ENCODE measurements at regions not wholly inside any gene's neighbourhood (a gene's known extent, or its start where the extent isn't known, plus 50 kb on each side); places are given as distances from the start of the nearest gene placed in this dataset.

DNA sequence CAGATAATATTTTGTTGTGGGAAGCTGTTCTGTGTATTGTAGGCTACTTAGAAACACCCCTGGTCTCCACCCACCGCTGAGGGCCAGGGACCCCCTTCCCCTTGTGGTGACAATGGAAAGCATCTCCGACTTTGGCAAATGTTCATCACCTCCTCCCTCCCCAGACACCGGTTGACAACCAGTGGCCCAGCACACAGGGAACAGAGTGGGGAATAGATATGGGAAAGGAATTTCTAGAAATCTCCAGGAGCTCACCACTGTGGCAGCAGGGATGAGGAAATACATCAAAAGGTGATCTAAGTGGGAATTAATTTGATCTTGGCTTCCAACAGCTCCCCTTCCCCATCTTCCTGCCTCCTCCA lies 257.3 kb upstream of the FOXQ1 start:
- DNase-seq: no peak

DNA sequence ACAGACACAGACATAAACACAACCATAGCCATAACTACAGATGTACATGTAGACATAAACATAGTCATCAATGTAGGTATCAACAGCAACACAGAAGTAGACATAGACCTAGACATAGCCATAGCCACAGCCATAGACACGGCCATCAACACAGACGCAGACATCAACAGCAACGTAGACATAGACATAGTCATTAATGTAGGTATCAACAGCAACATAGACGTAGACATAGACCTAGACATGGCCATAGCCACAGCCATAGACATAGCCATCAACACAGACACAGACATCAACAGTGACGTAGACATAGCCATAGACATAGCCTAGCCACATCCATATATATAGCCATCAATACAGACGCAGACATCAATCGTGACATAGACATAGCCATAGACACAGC lies 258.3 kb upstream of the FOXQ1 start:
- no peak for DNase-seq

DNA sequence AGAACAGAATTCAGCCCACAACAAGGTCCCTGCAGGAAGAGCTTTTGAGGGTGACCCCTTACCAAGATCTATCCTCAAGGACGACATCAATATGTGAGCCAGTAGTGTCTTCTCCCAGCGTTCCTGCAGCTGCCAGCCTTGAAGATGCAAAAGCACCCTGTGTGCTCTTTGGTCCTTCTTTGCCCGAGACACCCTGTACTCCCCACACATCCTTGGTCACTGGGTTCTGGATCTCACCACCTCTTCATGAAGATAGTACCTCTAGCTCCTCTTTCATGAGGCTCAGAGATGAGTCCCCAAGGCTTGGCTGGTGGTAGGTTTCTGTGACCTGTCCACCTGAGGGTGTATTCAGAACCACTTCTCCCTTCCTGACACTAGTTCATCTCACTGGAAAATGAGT lies 259.6 kb upstream of the FOXQ1 start:
- no peak for DNase-seq

DNA sequence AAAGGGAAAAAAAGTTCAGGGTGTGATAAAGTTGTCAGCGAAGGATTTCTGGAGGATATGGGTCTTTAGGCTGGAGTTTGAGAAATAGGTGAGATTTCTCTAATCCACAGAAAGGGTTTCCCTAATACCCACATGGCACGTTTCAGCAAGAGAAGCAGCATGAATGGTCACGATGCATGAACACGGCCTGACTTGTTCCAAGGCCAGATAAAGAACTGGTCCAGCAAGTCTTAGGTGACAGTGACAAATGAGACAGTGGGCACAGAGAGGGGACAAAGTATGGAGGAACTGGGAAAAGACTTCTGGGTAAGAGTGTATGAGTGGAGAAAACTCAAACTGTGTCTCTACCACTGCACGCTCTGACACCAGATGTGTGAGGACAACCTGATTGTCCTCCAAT lies 262.0 kb upstream of the FOXQ1 start:
- DNase-seq: no peak

DNA sequence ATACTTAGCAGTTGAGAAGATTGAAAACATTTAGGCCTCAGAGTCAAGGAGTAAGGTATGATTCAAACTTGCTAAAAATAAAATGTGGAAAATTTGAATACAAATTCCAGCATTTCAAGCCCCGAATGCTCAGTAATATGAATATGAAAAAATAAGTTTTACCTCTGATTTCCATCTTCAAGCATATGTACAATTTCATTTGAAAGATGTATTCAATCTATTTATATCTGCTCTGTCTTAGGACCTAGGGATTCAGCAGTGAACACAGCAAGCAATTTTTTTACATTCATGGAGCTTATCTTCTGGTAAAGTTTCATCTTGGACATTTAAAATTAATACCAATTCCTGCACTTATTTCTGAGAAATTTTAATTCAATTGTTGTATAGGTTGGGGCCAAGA lies 262.7 kb upstream of the FOXQ1 start:
- no peak for DNase-seq

DNA sequence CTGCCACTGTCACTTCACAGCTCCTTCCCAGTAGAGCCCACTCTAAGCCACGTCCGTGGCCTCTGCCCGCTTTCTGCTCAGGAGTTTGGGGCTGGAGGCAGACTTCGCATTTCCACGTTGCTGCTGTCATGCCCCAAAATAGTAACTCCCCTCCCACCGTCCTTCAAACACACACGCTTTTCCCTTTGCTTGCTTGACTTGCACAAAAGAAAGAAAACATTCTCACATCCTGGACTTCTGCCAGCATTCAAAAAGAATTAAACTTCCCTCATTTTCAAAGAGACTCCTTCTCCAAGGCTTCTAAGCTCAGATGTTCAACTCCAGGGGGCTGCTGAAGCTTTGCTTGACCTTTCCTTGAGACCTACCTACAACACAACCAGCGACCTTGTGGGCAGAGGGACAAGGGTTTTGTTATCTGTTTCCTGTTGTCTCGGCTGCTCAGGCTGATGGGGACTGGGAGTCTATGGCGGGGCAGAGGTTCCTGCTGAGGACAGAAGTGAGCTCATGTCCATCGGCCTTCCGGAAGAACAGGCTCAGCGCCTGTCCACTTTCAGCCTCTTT lies 263.8 kb upstream of the FOXQ1 start:
- no peak for DNase-seq

DNA sequence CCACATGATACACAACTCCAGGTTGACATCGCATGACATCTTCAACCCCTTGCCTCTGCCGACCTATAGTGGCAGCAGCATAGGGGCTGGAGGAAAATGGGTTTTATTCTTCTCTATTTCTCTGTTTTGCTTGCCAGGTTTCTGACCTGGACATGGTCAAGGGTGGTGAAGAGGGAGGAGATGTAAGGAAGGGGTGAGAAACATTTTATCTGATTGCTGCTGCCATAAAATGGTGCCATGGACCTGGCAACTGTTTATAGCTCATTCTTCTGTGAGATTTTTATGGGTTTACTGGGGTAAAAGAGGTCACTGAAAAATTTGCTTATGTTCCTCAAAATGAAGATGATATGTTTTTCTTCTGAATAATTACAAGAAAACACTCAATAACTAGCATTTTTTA lies 266.7 kb upstream of the FOXQ1 start:
- no peak for DNase-seq

DNA sequence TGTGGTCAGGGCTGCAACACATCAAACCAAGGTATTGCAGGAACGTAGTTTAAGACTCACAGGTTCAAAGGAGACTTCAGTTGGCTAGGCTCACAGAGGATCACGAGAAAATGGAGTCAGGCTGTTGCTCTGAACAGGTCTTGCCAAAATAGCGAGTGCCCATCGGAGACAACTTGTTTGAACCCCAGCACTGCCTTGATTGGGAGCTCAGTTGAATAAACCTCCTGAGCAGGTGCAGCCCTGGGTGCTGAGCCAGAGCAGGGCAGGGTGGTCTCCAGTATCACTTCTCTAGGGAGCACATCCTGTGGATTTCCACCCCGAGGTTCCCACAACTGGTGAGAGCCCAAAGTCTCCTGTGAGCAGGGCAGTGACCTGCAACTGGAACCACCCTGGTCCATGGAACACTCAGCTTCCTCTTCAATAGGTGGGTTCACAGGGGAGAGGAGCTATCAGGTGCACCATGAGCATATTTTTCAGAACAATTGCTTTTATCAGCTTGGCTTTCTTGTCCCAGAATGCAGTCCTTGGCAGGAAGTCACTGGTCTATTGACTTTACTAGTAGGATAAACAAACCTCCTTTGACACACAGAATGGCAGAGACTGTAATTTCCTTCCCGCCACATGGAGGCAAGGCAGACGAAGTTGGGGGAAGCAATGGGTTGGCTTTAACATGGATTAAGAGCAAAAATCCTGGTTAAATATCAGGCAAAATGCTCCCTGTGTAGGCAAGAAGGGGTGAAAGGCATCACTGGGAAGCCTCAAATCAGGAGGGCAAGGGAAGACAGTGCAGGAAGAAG lies 267.7 kb upstream of the FOXQ1 start:
- DNase-seq: no peak

DNA sequence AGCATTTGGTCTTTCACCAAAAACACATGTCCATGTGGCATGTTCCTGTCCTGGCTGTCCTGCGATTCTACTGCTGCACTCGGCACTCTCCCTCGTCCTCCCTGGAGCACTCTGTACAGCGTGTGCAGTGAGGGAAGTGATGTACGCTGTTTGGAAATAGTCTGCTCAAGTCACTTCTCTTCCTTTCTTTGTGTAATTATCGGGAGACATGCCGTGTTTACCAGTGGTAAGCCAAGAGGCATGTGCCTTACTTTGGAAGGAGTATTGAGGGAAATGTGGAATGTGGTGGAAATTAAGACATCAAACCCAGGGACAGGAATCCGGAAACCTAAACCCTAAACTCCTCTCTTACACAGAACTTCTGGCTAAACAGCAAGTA lies 268.5 kb upstream of the FOXQ1 start:
- no peak for DNase-seq

DNA sequence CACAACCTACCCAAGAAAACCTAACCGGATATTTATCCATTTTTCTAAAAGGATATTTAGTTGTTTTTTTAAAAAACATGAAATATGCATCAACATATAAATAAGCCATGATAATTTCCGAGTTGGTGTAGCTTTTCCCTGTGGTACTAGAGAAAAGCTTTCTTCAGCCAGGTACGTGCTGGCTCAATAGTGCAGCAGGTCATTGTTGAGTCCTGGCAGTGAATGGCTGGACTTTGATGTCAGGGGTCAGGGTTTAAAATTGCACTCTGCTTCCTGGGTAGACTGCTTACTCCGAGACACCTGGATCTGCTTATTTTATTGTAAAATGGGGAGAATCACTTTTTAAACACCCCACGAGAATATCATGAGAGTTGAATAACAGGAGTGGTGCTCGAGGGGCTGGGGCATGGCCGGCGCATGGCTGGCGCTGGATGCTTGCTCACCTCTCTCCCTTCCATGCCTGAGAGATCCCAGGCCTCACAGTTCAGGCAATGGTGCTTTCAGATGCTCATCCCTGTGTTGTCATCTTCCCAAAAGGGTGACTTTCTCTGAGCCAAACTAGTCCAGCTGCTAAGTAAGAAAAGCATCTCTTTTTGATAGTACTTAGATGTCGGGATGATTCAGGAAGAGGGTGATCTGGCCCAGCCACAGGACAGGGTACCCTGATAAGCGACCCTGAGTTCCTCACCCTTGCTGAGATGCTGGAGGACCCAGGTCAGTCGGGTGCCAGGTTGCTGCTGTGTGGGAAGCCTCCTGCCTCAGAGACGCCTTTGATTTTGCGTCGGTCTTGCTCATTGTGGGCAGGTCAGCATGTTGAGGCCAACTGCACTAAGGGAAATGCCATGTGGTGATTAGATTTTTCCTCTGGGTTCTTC lies 269.1 kb upstream of the FOXQ1 start:
- no peak for DNase-seq

DNA sequence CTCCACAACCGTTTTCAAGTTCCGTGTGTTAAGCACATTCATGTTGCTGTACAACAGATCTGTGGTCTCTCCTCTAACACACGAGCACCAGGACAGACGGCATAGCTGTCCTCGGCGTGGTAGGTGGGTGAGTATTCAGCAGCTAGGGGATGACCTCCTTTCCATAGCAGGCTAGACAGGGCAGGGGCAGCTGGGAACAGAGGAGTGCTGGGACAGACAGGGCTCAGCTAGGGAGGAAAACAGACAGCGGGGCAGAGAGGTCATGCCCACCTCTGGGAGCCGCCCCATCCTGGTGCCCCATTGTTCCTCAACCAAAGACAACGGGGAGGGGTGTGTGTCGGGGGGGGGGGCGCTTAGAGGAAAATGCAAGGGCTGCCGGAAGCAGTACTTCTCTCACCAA lies 271.5 kb upstream of the FOXQ1 start:
- DNase-seq: no peak

DNA sequence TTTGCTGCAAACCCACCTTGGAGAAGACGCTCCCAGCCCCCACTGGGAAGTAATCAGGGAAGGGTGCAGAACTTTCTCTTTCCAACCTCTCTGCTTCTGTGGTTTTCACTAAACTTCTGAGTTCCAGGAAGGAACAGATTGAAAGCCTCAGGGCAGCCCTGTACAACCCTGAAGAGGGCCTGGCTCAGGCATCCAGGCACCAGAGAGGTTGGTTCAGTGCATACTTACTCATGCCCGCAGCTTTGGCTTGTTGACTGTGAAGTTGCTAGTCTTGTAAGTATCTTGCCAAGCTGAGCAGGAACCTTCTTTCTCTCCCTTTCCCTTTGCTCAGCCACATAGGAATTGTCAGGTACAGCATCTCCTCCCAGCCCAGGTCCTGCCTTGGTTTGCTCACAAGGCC lies 272.2 kb upstream of the FOXQ1 start:
- DNase-seq: no peak

DNA sequence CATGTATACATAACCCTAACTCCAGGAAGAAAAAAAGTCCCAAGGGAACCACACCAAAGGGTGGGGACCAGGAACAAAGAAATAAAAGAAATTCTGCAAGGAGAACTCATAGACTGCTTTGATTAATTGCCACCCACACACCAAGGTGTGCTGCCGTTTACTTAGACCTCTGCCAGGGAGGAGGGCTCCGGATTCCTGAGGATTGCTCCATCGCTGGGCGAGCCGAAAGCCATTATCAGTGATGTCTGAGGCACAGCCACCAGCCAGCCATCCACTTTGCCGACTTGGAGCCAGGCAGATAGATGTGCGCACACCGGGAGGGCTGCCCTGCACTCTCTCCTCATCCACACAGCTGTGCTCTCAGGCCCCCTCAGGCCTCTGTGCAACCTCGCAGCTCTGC lies 272.7 kb upstream of the FOXQ1 start:
- DNase-seq: no peak

DNA sequence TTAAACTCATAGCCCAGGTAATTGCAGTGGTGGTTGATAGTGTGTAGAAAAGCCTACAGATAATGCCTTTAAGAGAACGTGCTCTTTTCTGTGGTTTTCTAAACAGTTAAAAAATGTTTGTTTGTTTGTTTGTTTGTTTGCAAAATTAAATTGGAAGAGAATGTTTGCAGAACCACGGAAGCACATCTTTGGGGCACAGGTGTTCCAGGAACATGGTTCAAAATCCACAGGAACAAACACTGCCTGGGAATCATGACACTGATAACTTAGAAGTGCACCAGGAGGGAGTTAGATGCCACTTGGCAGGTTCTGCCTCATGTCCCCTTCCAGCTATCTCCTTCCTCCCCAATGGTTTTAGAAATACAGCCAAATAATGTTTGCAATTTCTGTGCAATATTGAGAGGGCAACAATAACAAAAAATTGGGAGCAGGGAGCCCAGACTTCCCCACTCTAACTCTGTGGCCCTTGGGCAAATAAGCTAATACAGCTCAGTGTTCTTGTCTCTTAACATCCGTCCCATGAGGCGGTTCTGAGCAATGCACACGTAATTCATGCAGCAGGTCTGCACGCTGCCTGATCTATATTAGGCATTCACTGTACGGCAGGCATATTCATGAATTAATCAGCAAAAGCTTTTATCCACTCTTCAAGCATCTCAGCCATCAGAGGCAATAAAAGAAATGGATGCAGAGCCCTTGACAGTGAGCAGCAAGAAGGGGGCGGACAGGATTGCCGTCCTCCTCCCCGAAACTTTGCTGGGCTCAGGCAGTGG lies 274.3 kb upstream of the FOXQ1 start:
- DNase-seq: no peak

DNA sequence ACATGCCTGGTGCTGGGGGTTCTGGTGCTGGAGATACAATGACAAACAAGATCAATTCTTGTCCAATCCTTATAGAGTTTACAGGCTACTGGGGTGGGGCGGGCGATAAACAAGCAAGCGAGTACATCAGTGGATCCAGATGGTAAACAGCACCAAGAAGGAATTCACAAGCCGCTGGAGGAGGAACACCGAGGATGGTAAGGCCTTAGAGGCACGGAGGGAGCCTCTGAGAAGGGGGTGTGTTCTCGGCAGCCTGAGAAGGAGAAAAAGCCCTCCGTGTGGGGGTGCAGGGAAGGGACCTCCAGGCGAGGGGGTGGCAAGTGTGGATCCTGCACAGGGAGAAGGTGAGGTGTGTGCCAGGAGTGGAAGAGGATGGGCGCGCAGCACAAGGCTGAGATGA lies 276.5 kb upstream of the FOXQ1 start:
- DNase-seq: no peak

DNA sequence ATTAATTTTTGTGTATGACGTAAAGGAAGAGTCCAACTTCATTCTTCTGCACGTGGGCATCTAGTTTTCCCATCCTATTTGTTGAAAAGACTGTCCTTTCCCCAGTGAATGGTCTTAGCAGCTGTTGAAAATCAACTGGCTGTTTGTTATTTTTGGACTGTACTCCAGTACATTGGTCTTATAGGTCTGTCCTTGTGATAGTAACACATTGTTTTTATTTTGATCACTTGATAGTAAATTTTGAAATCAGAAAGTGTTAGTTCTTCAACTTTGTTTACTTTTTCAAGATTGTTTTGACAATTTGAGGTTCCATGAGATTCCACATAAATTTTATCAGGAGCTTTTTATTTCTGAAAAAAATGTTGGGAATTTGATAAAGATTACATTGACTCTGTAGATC lies 280.2 kb upstream of the FOXQ1 start:
- no peak for DNase-seq

DNA sequence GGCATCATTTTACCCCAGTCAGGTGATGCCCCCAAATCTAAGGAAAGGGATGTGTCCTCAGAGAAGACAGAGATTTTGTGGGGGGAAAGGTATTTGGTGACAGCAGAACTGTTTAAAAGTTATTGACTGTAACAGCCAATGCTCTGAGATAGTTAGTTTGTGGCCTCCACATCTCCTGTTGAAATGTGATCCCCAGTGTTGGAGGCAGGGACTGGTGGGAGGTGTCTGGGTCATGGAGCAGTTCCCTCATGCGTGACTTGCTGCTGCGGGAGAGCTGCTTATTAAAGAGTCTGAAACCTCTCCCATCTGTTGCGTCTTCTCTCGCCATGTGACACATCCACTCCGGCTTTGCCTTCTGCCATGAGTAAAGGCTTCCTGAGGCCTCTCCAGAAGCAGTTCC lies 282.8 kb upstream of the FOXQ1 start:
- no peak for DNase-seq

DNA sequence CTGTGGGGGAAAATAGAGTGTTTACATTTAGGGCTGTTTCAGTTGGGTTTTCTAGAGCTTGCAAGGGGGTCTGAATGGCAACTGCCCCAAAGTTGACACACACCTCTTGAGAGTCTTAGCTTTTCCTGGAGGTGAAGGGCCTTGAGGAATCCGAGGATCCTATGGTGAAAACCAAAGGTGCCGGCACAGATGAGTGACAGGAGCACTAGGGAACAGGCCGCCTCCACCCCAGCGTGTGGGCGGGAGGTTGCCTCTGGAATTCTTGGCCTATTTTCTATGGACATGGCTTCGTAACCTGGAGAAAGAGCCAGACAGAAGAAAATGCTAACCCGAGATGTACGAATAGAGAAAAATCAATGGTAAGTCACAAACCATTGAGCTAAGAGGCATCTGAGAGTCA lies 283.2 kb upstream of the FOXQ1 start:
- no peak for DNase-seq

DNA sequence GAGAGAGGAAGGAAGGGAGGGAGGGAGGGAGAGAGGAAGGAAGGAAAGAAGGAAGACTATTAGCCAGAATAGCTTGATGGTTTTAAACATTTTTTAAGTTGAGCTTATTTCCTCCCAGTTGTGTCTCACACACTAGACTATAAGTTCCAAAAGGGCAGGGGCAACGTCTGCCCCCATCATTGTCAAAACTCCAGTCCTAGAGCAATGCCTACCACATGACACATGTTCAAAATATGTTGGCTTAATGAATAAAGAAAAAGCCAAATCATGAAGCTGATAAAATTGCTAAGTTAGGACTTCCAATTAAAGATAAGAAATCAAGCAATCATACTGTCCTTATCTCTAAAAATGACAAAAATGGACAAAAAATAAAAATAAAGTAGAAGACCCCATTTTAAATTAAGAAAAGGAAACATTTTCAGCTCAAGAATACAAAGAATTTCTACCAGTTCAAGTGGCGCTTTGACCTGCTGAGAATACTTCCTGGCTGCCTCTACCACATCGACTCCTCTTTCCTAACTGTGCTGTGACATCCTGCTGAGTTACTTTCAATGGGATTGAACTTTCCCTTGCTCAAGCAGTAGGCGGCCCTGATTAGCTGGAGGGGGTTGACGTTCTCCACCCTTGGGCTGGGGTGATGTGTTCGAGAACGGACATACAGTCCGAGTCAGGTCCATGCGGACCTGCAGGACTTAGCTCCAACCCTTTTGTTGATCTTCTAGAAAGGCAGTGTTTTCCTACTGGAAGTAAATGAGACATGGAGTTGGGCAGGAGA lies 283.9 kb upstream of the FOXQ1 start:
- no peak for DNase-seq

DNA sequence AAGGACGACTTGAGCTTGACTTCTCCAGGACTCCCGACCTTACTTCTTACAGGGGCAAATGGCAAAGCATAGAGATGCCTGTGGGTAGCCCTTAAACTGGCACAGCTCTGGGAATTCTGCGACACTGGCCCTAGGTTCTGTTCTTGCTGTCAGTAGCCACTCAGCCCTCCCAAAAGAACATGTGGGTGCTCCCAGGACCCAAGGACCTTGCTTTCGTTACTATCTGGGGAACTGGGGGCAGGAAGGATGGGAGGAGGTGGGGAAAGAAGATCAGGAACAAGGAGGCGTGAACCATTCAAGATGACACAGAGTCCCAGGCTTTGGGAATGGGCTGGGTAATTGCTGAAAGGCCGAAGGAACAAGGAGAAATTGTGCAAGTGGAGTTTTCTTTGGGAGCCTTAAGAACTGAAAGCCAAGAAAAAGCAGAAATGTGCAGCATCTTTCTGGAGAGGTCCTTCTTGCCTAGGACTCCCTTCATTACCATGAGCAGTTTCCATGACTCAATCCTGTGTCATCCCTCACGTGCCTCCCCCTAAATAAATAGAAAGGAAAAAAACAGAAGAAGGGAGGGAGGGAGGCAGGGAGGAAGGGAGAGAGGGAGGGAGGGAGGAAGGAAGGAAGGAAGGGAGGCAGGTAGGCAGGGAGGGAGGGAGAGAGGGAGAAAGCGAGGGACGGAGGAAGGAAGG lies 284.6 kb upstream of the FOXQ1 start:
- no peak for DNase-seq

DNA sequence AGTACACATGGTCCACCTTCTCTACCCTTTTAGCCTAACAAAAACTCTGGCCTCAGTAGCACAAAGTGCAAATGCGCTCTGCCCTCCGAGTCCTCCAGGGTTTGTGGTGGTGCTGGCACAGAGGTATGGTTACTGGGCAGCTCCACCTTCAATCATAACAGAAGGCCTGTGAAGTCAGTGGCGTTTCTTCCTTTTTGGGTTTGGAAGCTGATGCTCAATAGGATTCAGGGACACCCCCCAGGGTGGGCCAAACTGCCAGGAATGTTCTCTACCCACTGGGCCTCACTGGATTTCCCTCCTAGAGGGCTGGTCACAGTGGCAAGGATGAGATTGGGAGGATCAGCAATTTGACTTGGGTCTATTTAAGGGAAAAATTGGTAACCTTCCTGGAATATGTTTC lies 286.1 kb upstream of the FOXQ1 start:
- no peak for DNase-seq

DNA sequence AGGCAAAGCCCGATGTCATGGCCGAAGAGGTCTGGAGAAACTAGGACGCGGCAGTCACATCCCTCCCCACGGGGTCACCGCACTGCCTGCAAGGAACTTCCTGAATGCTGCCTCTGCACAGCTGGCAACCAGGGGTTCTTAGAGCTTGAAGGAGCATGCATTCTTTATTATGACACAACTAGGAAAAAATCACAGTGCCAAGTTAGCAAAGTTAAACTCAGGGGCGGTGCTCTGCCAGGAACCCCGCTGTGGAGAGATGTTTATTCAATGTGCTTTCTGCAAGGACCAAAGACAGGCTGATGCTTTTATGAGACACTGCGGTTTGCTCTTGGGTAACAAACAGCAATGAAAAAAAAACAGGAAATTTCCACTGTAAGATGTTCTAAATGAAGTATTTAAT lies 287.3 kb upstream of the FOXQ1 start:
- no peak for DNase-seq
